ENCODE measurements at regions not wholly inside any gene's neighbourhood (a gene's known extent, or its start where the extent isn't known, plus 50 kb on each side); places are given as distances from the start of the nearest gene placed in this dataset.

DNA sequence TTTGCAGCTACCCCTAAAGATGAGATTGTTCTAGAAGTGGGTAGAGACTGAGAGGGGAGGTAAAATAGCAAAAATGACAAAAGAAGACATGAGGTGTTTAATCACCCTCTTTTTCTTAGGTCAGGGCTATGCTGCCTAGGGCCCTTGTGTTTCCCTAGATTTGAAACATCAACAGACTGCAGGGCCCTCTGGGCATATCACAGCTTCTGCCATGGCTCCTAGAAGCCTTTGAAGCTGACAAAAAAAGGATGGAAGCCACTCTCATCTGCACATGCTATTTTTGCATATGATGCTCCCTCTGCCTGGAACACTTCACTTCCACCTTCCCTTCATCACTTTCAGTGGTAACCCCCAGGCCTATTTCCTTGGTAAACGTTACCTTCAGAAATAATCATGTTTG lies 68.1 kb downstream of the BTG1 start:
- TF ChIP-seq CTCF (IDR thresholded peaks at IDR 0.05; ENCODE audit: low read length) (no peak), EZH2 (IDR thresholded peaks at IDR 0.05; ENCODE audit: borderline replicate concordance, low read length) (no peak)
